ENCODE measurements at regions not wholly inside any gene's neighbourhood (a gene's known extent, or its start where the extent isn't known, plus 50 kb on each side); places are given as distances from the start of the nearest gene placed in this dataset.

DNA sequence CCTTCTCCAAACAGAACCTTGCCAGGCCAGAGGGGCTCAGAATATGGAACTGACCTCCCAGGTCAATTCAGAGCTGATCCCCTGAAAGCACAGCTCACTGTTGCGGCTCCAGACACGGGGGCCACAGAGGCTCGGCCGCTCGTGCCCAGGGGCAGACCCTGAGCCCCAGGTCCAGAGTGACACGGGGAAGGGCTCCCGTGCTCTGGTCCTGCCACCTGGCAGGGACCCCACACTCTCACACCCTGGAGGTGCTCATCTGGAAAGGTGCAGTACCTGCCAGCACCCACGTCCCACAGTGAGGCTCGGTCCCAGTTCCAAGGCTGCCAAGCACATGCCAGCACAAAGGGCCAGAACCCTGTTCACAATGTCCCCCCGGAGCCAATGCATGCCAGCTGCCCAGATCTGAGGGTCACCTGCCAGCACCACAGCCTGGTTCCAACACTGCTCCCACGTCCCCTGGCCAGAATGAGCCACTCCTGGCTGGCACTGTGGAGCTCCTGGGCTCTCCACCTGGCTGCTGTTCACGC is 170.6 kb downstream of the SHANK2 start:
- H3K4me1 ChIP-seq (ENCODE audit: control insufficient read depth, insufficient read depth, low read length) = no peaks in the 10 kb centered on the region
- H3K36me3 ChIP-seq (ENCODE audit: control insufficient read depth, insufficient read depth, low read length) = no peaks in the 10 kb centered on the region
- peaks cover 2% of the 10 kb centered on the region for H3K27me3 ChIP-seq (ENCODE audit: control insufficient read depth, insufficient read depth, low read length)
- no peak overlapping the region for H3K4me3 ChIP-seq (ENCODE audit: low read length)
- H3K9ac ChIP-seq (ENCODE audit: low read length) = no peak overlapping the region
- H3K27ac ChIP-seq (ENCODE audit: low read depth, low read length) = no peak overlapping the region

DNA sequence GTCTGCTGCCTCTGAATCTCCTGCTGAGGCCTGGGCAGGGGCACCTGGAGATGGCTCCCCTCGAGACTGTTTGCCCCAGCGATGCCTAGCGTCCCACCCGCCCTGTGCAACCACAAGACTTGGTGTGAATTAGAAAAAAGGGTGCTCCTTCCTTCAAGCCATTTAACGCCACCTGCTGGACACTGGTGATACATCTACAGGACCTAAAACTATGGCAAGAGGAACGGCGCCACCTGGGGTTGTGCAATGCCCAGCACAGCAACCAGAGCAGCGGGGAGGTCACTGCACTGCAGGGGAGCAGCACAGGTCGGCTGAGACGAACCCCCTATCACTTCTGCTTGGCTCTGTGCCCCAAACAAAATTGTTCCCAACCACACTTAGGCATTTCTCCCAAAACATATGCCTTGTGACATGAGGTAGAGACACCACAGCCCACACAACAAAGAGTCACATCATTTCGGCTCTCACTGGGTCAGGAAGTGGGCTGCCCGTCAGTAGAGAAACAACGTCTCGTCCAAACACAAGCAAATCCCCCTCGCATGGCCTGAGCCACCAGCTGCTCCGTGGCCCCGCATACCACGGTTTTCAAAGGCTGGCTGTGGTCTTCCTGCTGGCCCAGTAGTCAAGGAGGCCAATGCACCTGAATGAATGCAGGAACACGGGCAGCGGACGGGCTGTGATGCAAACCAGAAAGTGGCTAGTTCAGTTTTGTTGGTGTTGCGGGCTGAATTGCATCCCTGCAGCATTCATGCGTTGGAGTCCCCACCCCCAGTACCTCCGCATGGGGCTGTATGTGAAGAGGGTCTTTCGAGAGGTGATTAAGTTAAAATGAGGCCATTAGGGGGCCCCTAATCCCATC is 171.9 kb downstream of the SHANK2 start:
- no peak overlapping the region for H3K9ac ChIP-seq (ENCODE audit: low read length)
- H3K36me3 ChIP-seq (ENCODE audit: control insufficient read depth, insufficient read depth, low read length) = no peaks in the 10 kb centered on the region
- H3K27me3 ChIP-seq (ENCODE audit: control insufficient read depth, insufficient read depth, low read length) = peaks cover 2% of the 10 kb centered on the region
- no peaks in the 10 kb centered on the region for H3K4me1 ChIP-seq (ENCODE audit: control insufficient read depth, insufficient read depth, low read length)
- no peak overlapping the region for H3K27ac ChIP-seq (ENCODE audit: low read depth, low read length)
- no peak overlapping the region for H3K4me3 ChIP-seq (ENCODE audit: low read length)

DNA sequence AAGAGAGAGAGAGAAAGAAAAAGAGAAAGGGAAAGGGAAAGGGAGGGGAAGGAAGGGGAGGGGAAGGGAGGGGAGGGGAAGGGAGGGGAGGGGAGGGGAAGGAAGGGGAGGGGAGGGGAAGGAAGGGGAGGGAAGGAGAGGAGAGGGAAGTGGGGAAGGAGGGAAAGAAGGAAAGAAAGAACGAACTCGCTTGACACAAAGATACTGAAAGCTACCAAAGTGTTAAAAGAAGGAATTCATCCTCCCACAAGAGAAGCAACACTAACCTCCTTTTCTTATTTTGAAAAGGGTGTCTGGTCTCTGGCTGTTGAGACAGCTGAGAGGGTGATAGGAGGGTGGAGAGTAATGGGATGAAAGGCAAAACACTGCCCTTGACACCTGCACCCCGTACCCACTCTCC is 172.6 kb downstream of the SHANK2 start:
- peaks cover 2% of the 10 kb centered on the region for H3K27me3 ChIP-seq (ENCODE audit: control insufficient read depth, insufficient read depth, low read length)
- no peaks in the 10 kb centered on the region for H3K36me3 ChIP-seq (ENCODE audit: control insufficient read depth, insufficient read depth, low read length)
- H3K9ac ChIP-seq (ENCODE audit: low read length) = no peak overlapping the region
- no peaks in the 10 kb centered on the region for H3K4me1 ChIP-seq (ENCODE audit: control insufficient read depth, insufficient read depth, low read length)
- no peak overlapping the region for H3K27ac ChIP-seq (ENCODE audit: low read depth, low read length)
- H3K4me3 ChIP-seq (ENCODE audit: low read length) = no peak overlapping the region

DNA sequence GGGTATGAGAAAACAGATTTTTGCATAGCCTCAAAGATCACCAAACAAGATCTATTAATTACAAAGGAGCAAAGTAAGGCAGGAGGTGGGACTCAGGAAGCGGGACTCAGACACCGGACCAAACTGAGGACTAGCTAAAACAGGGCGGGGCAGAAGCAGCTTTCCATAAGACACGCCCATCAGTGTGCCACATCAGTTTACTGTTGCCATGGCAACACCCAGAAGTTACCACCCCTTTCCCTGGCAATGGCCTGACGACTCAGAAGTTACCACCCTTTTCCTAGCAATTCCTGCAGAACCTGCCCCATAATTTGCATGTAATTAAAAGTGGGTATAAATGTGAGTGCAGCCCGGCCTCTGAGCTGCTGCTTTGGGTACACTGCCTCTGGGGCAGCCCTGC is 173.9 kb downstream of the SHANK2 start:
- Histone ChIP-seq H3K27me3 (ENCODE audit: control insufficient read depth, insufficient read depth, low read length) (peaks cover 2% of the 10 kb centered on the region), H3K4me3 (ENCODE audit: low read length) (no peak overlapping the region), H3K9ac (ENCODE audit: low read length) (no peak overlapping the region), H3K27ac (ENCODE audit: low read depth, low read length) (no peak overlapping the region), H3K4me1 (ENCODE audit: control insufficient read depth, insufficient read depth, low read length) (no peaks in the 10 kb centered on the region), H3K36me3 (ENCODE audit: control insufficient read depth, insufficient read depth, low read length) (no peaks in the 10 kb centered on the region)

DNA sequence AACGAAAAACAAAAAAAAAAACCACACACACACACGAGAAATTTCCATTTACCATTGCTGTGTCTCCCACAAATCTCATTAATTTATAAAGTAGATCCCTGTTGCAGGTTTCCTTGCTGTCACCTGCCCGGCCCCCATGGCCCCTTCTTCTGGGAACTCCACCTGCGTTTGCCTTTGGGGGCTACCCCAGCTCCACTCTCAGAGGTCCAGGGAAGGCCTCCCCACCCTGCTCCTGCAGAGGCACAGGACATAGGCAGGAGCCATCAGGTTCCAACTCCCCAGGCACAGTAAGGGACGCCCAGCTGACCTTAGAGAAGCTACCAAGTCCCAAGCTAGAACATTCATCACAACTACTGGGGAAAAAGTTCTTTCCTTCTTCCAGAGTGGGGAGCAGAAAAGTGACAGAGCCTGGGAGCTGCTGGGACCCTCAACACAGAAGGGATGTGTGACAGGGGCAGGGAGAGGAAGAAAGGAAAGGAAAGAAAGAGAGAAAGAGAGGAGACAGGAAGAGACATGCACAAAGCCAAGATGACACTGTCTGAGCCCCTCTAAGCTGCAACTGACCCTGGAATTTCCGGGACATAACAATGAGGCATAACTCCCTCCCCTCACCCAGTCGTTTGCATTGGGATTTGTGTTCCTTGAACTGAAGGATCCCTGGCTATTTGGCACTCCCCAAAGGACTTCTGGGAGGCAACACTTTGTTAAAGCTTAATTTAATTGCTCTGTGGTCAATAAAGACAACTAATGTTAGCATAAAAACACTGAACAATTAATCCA is 175.7 kb downstream of the SHANK2 start:
- Histone ChIP-seq H3K27me3 (ENCODE audit: control insufficient read depth, insufficient read depth, low read length) (peaks cover 2% of the 10 kb centered on the region), H3K27ac (ENCODE audit: low read depth, low read length) (no peak overlapping the region), H3K9ac (ENCODE audit: low read length) (no peak overlapping the region), H3K4me3 (ENCODE audit: low read length) (no peak overlapping the region), H3K36me3 (ENCODE audit: control insufficient read depth, insufficient read depth, low read length) (no peaks in the 10 kb centered on the region), H3K4me1 (ENCODE audit: control insufficient read depth, insufficient read depth, low read length) (no peaks in the 10 kb centered on the region)

DNA sequence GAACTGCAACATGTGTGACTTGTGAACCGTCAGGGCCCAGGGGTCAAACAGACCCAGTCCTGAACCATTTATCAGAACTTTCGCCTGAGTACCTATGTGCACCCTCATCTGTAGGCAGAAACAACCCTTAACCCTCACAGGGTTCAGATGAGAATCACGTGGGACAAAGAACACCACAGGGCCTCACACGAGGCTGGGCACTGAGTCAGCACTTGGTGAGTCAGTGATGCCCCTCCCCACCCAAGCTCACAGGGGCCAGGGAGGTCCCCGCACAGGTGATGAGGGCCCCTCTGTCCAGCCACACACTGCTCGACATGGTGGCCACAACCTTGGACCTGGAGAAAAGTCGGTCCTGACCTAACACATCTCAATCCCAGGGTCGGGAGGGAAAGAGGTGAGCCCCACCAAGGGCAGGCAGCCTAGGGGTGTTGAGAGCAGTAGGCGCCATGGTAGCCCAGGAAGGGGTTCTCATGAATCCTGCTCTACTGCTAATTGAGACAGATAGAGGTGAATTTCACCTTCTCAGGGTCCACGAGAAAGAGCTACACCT is 176.4 kb downstream of the SHANK2 start:
- Histone ChIP-seq H3K36me3 (ENCODE audit: control insufficient read depth, insufficient read depth, low read length) (no peaks in the 10 kb centered on the region), H3K9ac (ENCODE audit: low read length) (no peak overlapping the region), H3K27me3 (ENCODE audit: control insufficient read depth, insufficient read depth, low read length) (peaks cover 2% of the 10 kb centered on the region), H3K4me3 (ENCODE audit: low read length) (no peak overlapping the region), H3K4me1 (ENCODE audit: control insufficient read depth, insufficient read depth, low read length) (no peaks in the 10 kb centered on the region), H3K27ac (ENCODE audit: low read depth, low read length) (no peak overlapping the region)

DNA sequence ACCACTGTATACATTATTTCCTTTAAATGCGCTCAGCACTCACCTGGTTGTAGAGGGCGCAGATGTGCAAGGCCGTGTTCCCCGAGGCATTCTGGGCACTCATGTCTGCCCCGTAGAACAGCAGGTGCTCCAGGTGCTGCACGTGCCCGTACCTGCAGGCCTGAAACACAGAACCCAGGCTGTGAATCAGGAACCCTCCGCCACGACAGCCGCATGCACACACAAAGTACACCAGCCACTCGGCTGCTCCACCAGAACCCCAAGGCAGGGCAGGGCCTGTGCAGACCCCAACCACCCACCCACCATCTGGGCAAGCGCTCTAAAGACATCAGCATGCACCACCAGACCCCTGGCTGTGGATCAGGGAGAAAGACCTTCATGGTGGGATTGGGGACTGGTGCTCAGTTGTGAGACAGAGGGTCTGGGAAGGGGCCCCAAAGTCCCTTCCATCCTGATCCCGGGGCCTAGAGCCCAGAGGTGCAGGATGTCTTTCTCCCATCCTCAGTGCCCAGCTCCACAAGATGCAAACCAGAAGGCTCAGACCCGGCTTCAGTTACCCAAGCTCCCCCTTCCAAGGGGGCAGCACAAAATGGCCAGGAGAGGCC is 177.2 kb downstream of the SHANK2 start:
- no peak overlapping the region for H3K9ac ChIP-seq (ENCODE audit: low read length)
- H3K27me3 ChIP-seq (ENCODE audit: control insufficient read depth, insufficient read depth, low read length) = no peaks in the 10 kb centered on the region
- no peaks in the 10 kb centered on the region for H3K36me3 ChIP-seq (ENCODE audit: control insufficient read depth, insufficient read depth, low read length)
- H3K4me3 ChIP-seq (ENCODE audit: low read length) = no peak overlapping the region
- no peak overlapping the region for H3K27ac ChIP-seq (ENCODE audit: low read depth, low read length)
- H3K4me1 ChIP-seq (ENCODE audit: control insufficient read depth, insufficient read depth, low read length) = no peaks in the 10 kb centered on the region

DNA sequence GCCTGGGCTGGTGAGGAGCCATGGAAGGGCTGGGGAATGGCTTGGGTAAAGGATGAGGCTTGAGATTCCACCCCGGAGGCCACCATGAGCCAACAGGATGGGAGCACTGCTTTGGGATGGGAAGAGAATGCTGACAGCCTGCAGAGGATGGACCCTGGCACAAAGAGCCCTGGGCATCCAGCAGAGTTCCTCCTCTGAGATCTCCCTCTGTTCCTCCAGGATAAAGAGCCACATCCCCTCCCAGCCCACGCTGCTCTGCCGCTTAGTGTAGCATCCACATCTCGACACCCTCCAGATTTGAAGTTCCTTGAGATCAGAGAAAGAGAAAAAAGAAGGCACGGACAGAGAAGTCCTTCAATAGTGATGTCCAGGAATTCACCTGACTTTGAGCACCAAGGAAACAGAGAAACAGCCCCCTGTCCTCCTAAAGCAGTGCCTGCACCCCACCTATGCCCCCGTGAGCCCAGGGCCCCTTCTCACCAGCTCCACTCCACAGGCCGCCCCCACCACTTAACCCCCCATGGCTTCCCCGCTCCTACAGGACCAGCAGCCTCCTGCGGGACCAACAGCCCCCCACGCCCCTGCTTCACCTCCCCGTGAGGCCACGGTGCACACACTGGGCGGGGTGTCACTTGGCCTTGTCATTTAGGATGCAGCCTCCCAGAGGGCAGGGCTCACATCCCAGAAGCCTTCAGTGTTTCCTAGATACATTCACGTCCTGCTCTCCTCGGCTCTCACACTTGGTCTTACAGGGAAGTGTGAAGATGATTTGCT is 180.5 kb downstream of the SHANK2 start:
- Histone ChIP-seq H3K9ac (ENCODE audit: low read length) (no peak overlapping the region), H3K4me1 (ENCODE audit: control insufficient read depth, insufficient read depth, low read length) (no peaks in the 10 kb centered on the region), H3K27ac (ENCODE audit: low read depth, low read length) (no peak overlapping the region)

DNA sequence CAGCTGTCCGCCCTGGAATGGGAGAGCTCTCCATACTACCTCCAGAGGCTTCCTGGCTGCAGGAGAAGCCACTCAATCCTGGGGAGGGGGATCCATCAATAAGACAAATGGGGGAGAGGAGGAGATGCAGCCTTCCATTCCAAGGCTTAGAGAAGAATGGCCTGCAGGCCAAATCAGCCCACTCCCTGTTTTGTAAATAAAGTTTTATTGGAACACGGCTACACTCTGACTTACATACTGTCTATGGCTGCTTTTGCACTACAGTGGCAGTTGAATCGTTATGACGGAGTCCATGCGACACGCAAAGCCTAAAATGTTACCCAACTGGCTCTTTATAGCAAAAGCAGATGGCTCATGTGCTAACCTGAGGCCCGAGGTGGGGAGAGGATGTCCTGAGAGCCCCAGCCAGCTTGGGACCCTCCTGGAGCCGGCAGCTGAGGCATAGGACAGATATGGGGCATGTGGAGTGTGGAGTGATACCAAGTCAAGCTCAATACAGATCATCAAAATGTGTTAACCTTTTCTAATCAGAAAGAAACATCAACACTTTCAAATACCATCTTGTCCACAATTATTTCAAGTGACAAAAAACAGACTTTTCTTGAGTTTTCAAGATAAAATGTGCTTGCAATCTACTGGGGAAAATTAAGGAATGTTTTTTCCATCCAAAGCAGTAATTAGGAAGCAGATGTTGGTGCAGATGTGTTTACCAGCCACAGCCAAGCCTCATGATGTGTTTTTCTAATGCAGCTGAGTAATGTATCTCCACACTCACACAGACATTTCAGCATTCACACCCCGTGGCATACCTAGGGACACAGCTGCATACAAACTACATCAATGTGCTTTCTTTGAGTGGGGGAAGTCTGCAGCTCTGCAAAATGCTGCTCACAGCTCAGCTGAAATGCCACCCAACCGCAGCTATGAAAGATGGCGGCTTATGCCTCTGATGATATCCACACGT is 181.6 kb downstream of the SHANK2 start:
- Histone ChIP-seq H3K9ac (ENCODE audit: low read length) (no peak overlapping the region), H3K4me3 (ENCODE audit: low read length) (no peak overlapping the region), H3K27ac (ENCODE audit: low read depth, low read length) (no peak overlapping the region), H3K36me3 (ENCODE audit: control insufficient read depth, insufficient read depth, low read length) (no peaks in the 10 kb centered on the region), H3K27me3 (ENCODE audit: control insufficient read depth, insufficient read depth, low read length) (no peaks in the 10 kb centered on the region), H3K4me1 (ENCODE audit: control insufficient read depth, insufficient read depth, low read length) (no peaks in the 10 kb centered on the region)

More for the DNA sequence above, 180.5 kb downstream of the SHANK2 start:
- H3K27me3 ChIP-seq (ENCODE audit: control insufficient read depth, insufficient read depth, low read length) = no peaks in the 10 kb centered on the region
- H3K36me3 ChIP-seq (ENCODE audit: control insufficient read depth, insufficient read depth, low read length) = no peaks in the 10 kb centered on the region
- H3K4me3 ChIP-seq (ENCODE audit: low read length) = no peak overlapping the region

DNA sequence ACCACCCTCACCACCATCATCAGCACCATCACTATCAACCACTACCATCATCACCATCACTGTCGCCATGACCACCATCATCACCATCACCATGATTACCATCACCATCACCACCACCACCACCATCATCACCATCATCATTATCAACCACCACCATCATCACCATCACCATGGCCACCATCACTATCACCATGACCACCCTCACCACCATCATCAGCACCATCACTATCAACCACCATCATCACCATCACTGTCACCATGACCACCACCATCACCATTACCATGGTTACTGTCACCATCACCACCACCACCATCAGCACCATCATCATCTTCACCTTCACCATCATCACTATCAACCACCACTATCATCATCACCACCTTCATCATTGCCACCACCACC is 183.4 kb downstream of the SHANK2 start:
- no peak overlapping the region for H3K4me3 ChIP-seq (ENCODE audit: low read length)
- H3K27me3 ChIP-seq (ENCODE audit: control insufficient read depth, insufficient read depth, low read length) = no peaks in the 10 kb centered on the region
- H3K9ac ChIP-seq (ENCODE audit: low read length) = no peak overlapping the region
- no peaks in the 10 kb centered on the region for H3K4me1 ChIP-seq (ENCODE audit: control insufficient read depth, insufficient read depth, low read length)
- no peak overlapping the region for H3K27ac ChIP-seq (ENCODE audit: low read depth, low read length)
- no peaks in the 10 kb centered on the region for H3K36me3 ChIP-seq (ENCODE audit: control insufficient read depth, insufficient read depth, low read length)

DNA sequence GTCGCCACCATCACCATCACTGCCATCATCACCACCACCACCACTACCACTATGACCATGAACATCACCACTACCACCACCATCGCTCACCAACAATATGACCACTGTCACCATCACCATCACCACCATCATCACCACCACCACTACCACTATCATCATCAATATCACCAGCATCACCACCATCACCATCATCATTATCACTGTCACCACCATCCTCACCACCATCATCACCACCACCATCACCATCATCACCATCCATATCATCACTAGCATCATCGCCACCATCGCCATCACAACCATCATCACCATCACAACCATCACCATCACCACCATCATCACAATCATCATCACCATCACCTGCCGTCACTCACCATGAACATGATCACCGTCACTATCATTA is 184.6 kb downstream of the SHANK2 start:
- Histone ChIP-seq H3K27me3 (ENCODE audit: control insufficient read depth, insufficient read depth, low read length) (no peaks in the 10 kb centered on the region), H3K27ac (ENCODE audit: low read depth, low read length) (no peak overlapping the region), H3K4me1 (ENCODE audit: control insufficient read depth, insufficient read depth, low read length) (no peaks in the 10 kb centered on the region), H3K36me3 (ENCODE audit: control insufficient read depth, insufficient read depth, low read length) (no peaks in the 10 kb centered on the region), H3K4me3 (ENCODE audit: low read length) (no peak overlapping the region), H3K9ac (ENCODE audit: low read length) (no peak overlapping the region)

Data from rectal smooth muscle tissue (tissue), 1 donor.